Vagina (tissue), 2 donors: ENCODE measurements at regions not wholly inside any gene's neighbourhood (a gene's known extent, or its start where the extent isn't known, plus 50 kb on each side); places are given as distances from the start of the nearest gene placed in this dataset.

Experiments used
- POLR2A ChIP-seq, 2 donors: fragments of 450-650 bp; IDR thresholded peaks; one replicate each; pipeline ENCODE4 v1.6.1; 2017; ENCODE audit warnings: antibody characterized with exemption in 2 of 2, mild to moderate bottlenecking in 2 of 2, moderate library complexity in 2 of 2
- TF ChIP-seq, protein P1 (sequence below), 3 experiments: fragments of 450-650 bp in 2 of 3; fragments of 200-600 bp in 1 of 3; sonication (generic) in 1 of 3; IDR thresholded peaks; one replicate each; pipeline ENCODE4 v1.5.1; 2017 to 2019; ENCODE audit warnings: antibody characterized with exemption in 3 of 3, mild to moderate bottlenecking in 2 of 3, moderate library complexity in 2 of 3

DNA sequence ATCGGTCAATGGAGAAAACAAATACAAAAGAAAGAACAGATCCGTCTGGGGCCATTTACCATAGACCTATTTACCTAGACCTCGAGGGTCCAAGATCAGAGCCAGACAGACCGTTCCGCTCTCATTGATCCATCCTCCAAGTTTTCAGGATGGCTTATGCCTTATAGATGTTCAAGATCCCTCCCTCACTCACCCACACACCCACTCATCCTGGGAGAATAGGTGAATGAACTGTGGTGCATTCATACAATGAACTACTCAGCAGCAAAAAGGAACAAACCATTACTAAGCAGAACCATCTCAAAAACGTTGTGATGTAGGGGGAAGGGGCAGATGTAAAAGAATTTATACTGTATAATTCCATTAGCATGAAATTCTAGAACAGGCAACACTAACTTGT lies 125.1 kb upstream of the RREB1 start:
- TF ChIP-seq POLR2A (IDR thresholded peaks at IDR 0.05), result no peak
- TF ChIP-seq, protein P1, sequence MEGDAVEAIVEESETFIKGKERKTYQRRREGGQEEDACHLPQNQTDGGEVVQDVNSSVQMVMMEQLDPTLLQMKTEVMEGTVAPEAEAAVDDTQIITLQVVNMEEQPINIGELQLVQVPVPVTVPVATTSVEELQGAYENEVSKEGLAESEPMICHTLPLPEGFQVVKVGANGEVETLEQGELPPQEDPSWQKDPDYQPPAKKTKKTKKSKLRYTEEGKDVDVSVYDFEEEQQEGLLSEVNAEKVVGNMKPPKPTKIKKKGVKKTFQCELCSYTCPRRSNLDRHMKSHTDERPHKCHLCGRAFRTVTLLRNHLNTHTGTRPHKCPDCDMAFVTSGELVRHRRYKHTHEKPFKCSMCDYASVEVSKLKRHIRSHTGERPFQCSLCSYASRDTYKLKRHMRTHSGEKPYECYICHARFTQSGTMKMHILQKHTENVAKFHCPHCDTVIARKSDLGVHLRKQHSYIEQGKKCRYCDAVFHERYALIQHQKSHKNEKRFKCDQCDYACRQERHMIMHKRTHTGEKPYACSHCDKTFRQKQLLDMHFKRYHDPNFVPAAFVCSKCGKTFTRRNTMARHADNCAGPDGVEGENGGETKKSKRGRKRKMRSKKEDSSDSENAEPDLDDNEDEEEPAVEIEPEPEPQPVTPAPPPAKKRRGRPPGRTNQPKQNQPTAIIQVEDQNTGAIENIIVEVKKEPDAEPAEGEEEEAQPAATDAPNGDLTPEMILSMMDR (IDR thresholded peaks at IDR 0.05), result no peak
